ENCODE measurements at regions not wholly inside any gene's neighbourhood (a gene's known extent, or its start where the extent isn't known, plus 50 kb on each side); places are given as distances from the start of the nearest gene placed in this dataset.

GRCh38 chr5:53429706-53430105, 50.7 kb upstream of the FST start:
- no peak overlapping the region for H3K4me2 ChIP-seq (ENCODE audit: low read length)
- H3K27ac ChIP-seq (ENCODE audit: low read length): peak overlapping the region; percentile 82
- ChIA-PET POLR2A (ENCODE audit: unreplicated experiment) (interaction anchor here (0.6 kb wide), 1 partner anchor 1780 kb away, joined by 19 read pairs; no protein-coding TSS in a partner anchor), CTCF (interaction anchor here (1.5 kb wide), 1 partner anchor 167 kb away, joined by 7 read pairs; no protein-coding TSS in a partner anchor)
- no peaks in the 10 kb centered on the region for H3F3A ChIP-seq (ENCODE audit: low read length, unreplicated experiment)
- no peaks in the 10 kb centered on the region for H3K27me3 ChIP-seq (ENCODE audit: low read length)
- intact Hi-C loops (cut with micrococcal nuclease): loop anchor here (1.0 to 5.0 kb wide), 5 partner anchors 49 to 443 kb away; no protein-coding TSS in a partner anchor
- H2AFZ ChIP-seq (ENCODE audit: low read length): no peak overlapping the region
- ATAC-seq (no peak), DNase-seq (peak; percentile 45)
- peak overlapping the region; percentile 56 for H3K9ac ChIP-seq (ENCODE audit: low read length)
- no peaks in the 10 kb centered on the region for H3K36me3 ChIP-seq (ENCODE audit: low read depth, low read length)
- TF ChIP-seq, protein P1, sequence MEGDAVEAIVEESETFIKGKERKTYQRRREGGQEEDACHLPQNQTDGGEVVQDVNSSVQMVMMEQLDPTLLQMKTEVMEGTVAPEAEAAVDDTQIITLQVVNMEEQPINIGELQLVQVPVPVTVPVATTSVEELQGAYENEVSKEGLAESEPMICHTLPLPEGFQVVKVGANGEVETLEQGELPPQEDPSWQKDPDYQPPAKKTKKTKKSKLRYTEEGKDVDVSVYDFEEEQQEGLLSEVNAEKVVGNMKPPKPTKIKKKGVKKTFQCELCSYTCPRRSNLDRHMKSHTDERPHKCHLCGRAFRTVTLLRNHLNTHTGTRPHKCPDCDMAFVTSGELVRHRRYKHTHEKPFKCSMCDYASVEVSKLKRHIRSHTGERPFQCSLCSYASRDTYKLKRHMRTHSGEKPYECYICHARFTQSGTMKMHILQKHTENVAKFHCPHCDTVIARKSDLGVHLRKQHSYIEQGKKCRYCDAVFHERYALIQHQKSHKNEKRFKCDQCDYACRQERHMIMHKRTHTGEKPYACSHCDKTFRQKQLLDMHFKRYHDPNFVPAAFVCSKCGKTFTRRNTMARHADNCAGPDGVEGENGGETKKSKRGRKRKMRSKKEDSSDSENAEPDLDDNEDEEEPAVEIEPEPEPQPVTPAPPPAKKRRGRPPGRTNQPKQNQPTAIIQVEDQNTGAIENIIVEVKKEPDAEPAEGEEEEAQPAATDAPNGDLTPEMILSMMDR (conservative IDR thresholded peaks at IDR 0.05; ENCODE audit: low read depth, low read length): no peak
- TF ChIP-seq EZH2phosphoT487 (IDR thresholded peaks at IDR 0.05; ENCODE audit: borderline replicate concordance, low read length) (no peak), EZH2 (IDR thresholded peaks at IDR 0.05; ENCODE audit: low read length, unreplicated experiment) (no peak)
- peaks cover 48% of the 10 kb centered on the region for H3K4me1 ChIP-seq (ENCODE audit: insufficient read depth, low read length)
- H3K79me2 ChIP-seq (ENCODE audit: low read length): no peaks in the 10 kb centered on the region
- no peaks in the 10 kb centered on the region for H4K20me1 ChIP-seq (ENCODE audit: low read length)
- H3K9me2 ChIP-seq (replicated peaks; ENCODE audit: low read length): no peaks in the 10 kb centered on the region
- H3K4me3 ChIP-seq (ENCODE audit: low read length): no peak overlapping the region
- BruUV-seq (replicated peaks): no TSS peak
- no peaks in the 10 kb centered on the region for H3K9me3 ChIP-seq (ENCODE audit: low read length)

- H3F3A ChIP-seq (ENCODE audit: low read length, unreplicated experiment): no peaks in the 10 kb centered on the region
- no peaks in the 10 kb centered on the region for H4K20me1 ChIP-seq (ENCODE audit: low read length)
- H3K27me3 ChIP-seq (ENCODE audit: low read length): no peaks in the 10 kb centered on the region
- no peaks in the 10 kb centered on the region for H3K36me3 ChIP-seq (ENCODE audit: low read depth, low read length)
- H3K4me2 ChIP-seq (ENCODE audit: low read length): 0 out of 2 replicates have a peak overlapping the region, but pooled peaks have one; percentile 10
- TF ChIP-seq EZH2 (IDR thresholded peaks at IDR 0.05; ENCODE audit: low read length, unreplicated experiment): no peak
- no peak for TF ChIP-seq EZH2phosphoT487 (IDR thresholded peaks at IDR 0.05; ENCODE audit: borderline replicate concordance, low read length)
- TF ChIP-seq, protein P1 (conservative IDR thresholded peaks at IDR 0.05; ENCODE audit: low read depth, low read length): peak; percentile 68
- H3K9me3 ChIP-seq (ENCODE audit: low read length): no peaks in the 10 kb centered on the region
- ChIA-PET POLR2A (ENCODE audit: unreplicated experiment) (interaction anchor here (0.8 kb wide), 1 partner anchor 168 kb away, joined by 5 read pairs; no protein-coding TSS in a partner anchor), CTCF (interaction anchor here (0.6 to 1.5 kb wide), 3 partner anchors 165 to 798 kb away, joined by 3 to 7 read pairs (median 3); no protein-coding TSS in a partner anchor)
- ATAC-seq (peak; percentile 66), DNase-seq (peak; percentile 68)
- 0 out of 2 replicates have a peak overlapping the region, but pooled peaks have one; percentile 23 for H2AFZ ChIP-seq (ENCODE audit: low read length)
- peak overlapping the region; percentile 69 for H3K9ac ChIP-seq (ENCODE audit: low read length)
- H3K4me3 ChIP-seq (ENCODE audit: low read length): no peak overlapping the region
- no peaks in the 10 kb centered on the region for H3K79me2 ChIP-seq (ENCODE audit: low read length)
- BruUV-seq (replicated peaks): TSS peak; percentile 32
- H3K4me1 ChIP-seq (ENCODE audit: insufficient read depth, low read length): peaks cover 38% of the 10 kb centered on the region
- intact Hi-C loops (cut with micrococcal nuclease): loop anchor here (1.0 to 2.0 kb wide), 4 partner anchors 48 to 260 kb away; no protein-coding TSS in a partner anchor
- peak overlapping the region; percentile 82 for H3K27ac ChIP-seq (ENCODE audit: low read length)
- H3K9me2 ChIP-seq (replicated peaks; ENCODE audit: low read length): no peaks in the 10 kb centered on the region
These were observed 49.7 kb upstream of the FST start for GRCh38 chr5:53430618-53431252.

Data from PC-3 (cell line).